GM21825 (cell line): ENCODE measurements at regions not wholly inside any gene's neighbourhood (a gene's known extent, or its start where the extent isn't known, plus 50 kb on each side); places are given as distances from the start of the nearest gene placed in this dataset.

Experiments used
- ATAC-seq: cut with Tn5 transposase; IDR thresholded peaks from one replicate; pipeline ENCODE4 v1.9.1; 2021; ENCODE audit warnings: mild to moderate bottlenecking, moderate library complexity; ENCODE audit not compliant: unreplicated experiment

DNA sequence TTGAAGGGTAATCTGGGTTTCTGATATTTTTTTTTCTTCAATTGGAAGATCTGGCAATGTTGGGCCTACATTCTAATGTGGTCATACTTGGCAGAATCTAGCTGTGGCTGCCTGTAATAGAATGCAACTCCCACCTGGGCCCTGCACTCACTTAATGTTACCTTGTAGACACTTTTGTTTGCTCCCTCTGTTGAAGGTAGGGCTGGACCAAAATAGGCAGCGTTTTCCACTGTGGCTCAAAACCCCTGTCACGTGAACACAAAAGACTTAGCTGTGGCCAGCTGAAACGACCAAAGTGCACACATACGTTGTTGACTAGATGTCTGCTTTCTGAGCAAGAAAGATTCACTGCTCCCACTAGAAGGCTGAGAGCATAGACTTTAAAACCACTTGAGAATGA lies 117.6 kb upstream of the HMHB1 start:
- no peak for ATAC-seq

DNA sequence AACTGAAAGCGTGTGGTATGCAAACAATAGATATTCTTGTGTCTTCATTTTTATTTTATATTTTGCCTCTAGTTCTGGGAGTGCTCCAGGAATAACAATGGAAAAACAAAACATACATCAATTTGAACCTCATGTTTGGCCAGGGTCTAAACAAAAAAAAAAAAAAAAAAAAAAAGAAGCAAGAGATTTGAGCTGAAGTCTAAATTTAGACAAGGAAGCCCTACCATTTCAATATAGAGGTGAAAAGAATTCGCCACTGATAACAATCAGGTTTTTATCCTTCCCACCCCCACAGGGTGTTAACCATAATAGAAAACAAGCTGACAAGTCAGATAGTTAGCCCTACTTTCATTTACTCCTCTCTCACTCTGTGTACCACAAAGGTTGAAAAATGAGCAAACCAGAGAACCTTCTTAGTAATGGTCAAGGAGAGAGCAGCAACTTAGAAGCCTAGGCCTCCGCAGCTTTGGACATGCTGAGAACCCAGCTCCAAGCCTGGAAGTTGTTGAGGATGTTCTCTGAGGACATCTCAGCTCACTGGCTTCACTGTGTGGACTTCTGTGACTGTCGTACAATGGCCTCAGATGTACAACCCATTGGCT lies 118.2 kb upstream of the HMHB1 start:
- no peak for ATAC-seq

DNA sequence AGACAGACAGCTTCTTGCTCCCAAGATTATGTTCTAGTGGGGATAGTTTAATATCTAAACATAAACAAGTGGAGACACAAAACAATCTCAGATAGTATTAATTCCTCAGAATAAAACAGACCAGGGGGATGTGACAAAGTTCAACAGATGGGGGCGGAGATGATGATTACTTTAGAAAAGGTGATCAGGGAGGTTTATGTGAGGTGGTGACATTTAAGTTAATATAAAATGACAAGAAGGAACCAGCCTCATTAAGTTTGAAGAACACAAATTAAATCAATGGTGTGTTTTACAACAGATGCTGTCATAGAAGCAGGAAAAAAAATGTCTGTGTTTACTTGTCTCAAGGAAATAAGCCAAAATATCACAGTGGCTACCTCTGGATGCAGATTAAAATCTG lies 119.6 kb upstream of the HMHB1 start:
- no peak for ATAC-seq

DNA sequence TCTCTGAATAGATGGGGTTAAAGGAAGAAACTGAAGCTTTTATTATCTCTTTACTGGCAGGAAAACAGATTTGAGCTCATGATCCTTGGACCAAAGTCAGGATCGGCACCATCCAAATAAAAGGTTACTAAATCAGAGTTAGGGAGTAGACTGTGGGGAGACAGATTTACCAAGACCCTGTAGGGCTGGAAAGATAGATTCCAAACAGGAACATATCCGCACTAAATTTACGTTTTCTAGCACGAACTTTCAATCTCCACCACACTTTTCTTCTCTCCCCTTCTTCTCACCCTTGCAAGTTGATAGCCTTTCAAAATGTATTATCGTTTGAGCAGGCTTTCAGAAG lies 120.0 kb upstream of the HMHB1 start:
- no peak for ATAC-seq

DNA sequence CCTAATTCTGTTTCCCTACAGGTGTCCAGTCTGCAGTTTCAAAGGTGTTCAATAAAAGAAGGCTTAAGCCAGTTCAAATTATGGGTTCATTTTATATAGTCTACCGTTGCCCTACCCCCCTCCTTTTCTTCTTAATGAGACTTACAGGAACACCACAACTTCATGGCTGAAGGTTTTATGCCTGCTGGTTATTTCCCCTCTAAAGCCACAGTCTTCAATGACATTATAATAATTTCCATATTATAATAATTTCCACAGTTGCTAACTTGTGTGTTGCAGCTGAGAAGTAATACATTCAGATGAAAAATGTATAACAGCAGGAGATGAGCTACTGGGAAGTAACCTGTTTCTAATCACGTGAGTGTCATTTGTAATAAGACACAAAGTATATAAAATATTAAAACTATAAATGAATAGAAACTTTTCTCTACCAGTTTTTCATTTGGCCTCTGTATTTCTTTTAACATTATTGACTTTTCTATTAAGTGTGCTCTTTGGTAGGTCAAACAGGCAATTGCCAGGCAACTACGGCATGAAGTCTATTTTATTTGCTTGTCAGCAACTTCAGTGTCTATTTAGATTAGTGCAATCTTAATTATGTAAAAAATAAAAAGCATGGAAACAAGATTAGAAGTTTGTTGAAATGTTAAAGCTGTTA lies 120.5 kb upstream of the HMHB1 start:
- ATAC-seq: no peak

DNA sequence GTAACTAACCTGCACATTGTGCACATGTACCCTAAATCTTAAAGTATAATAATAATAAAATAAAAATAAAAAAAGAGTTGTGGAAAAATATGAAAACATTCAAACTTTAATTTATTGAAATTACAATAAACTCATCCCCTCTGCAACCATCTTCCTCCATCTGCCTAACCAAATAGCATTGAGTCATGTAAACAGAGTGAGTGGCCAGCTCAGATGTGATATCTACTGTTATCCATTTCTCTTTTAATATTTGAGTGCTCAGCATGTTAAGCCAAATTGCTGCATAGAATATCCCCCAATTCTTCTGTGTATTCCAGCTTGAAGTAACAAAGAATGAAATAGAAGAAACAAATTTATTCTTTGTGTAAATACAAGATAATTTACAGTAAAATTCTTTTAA lies 124.4 kb upstream of the HMHB1 start:
- ATAC-seq: no peak

DNA sequence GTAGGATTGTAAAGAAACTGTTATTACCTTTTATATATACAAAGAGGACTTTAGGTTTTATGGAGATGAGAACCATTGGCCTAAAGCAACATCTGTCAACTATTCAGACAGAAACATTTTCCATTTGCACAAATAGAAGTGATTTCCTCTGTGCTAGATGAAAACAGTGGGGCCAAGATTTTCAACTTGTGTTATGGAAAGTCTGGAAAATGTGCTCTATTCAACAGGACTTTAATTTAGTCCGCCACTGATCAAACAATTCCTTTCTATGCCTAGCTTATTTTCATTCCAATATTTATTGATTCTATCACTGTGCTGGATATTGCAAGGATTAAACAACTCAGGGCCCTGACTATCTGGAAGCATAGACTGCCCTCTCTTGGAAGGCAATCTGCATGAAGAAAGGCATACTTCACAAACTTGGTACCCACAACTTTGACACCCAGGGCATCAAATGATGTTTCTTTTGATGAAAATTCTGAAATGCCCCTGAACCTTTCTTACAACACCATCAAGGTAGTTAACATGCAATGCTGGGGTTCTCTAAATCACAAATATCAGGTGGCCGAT lies 126.6 kb upstream of the HMHB1 start:
- ATAC-seq: no peak

DNA sequence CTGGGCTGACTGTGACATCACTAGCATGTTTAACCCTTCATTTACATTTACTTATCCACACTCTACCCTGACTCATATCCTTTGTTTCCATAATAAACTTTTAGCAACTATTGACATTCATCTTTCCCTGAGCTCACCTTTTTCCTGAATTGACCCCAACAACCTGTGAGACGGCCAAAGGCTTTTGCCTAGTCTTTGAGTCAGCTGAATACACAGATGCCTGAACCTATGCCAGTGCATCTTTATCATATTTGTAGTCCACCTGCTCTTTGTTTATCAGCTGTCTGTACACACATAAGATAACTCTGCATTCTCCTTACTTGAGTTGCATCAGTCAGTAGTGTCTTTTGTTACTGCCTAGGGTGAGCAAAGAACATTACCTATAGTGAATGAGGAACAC lies 128.5 kb upstream of the HMHB1 start:
- no peak for ATAC-seq

DNA sequence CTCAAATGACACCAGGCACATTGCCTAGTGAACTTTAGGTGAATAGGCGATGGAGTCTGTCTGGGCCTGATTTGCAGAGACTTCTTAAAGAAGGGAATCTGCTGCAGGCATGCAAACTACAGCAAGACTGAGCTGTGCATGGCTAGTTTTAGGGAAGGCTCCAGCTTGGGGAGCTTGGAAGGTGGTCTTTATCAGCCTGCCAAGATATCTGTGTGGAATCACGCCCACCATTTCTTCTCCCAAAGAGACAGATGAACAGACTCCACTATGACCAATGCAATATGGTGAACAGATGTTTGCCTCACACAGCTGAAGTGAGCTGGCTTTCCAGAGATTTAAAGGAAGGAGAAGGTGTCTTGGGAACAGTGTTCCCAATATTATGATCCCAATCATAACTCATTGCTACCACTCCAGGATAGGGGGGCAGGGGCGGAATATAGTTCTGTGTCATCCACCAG lies 129.0 kb upstream of the HMHB1 start:
- ATAC-seq: no peak

DNA sequence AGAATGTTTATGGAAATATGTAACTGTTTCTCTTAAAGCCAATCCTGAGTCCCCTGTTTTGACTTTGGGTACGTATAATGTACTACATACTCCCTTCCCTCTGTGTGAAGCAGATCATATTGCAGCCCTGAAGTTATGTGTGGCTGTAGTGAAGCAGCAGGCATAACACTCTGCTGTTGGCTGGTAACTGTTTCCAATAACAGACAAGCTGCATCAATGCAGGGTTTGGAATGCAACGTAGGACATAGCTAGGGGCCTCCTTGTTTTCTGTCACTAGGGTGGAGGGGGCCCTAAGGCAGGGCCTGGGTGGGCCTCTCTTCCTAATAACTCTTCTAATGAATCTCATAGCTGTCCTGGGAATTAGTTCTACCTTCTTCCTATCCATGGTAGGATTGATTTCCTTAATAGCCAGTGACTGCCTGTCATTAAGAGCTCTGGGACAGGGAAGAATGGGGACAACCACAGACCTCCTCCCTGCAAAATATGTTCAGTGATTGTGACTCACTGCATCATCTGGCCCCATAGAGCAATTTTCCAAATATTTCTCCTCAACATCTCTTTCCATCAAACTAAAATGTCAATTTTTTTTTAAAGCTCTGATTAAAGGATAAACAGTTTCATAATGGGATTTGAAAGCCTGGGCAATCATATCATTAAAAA lies 129.6 kb upstream of the HMHB1 start:
- ATAC-seq: no peak

DNA sequence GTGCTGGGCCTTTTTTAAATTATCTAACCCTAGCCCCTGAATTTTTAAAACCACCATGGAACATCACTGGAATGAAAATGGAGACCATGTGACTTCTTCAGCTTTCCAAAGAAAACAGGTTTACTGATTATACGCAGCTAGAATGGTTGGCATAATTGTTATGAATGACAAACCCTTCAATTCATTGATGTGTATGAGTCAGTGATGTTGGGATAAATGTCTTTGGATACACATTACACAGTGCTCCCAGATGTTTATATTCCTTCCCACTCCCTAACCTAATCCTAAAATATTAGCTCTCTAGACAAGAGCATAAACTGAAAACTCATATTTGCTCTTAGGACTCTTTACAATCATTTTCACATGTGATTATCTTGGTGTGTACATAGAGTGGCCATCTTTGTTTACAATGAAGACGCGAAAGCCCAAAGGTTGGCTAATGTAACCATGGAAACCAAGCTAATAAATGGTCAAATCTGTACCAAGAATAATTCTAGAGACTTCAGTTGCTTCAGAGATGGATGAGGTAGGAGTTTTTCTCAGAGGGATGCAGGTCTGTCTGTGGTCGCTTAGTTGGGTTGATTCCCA lies 131.2 kb upstream of the HMHB1 start:
- no peak for ATAC-seq

DNA sequence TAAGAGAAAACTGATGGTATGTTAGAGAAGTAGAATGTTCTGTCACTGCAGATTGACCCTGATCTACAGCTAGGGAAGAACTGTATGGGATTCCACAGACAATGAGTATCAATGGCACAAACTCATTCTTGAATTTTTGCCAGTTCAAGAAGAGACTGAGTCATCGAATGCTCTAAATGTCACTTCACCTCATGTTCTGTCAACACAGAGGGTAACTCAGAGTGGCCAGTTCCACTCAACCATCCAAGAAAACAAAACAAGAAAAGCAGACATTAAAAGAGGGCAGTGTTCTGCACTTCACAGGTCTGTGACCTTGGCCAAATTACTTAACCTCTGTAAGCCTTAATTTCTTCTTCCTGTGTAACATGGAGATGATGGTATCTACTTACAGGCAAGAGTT lies 132.2 kb upstream of the HMHB1 start:
- ATAC-seq: no peak

DNA sequence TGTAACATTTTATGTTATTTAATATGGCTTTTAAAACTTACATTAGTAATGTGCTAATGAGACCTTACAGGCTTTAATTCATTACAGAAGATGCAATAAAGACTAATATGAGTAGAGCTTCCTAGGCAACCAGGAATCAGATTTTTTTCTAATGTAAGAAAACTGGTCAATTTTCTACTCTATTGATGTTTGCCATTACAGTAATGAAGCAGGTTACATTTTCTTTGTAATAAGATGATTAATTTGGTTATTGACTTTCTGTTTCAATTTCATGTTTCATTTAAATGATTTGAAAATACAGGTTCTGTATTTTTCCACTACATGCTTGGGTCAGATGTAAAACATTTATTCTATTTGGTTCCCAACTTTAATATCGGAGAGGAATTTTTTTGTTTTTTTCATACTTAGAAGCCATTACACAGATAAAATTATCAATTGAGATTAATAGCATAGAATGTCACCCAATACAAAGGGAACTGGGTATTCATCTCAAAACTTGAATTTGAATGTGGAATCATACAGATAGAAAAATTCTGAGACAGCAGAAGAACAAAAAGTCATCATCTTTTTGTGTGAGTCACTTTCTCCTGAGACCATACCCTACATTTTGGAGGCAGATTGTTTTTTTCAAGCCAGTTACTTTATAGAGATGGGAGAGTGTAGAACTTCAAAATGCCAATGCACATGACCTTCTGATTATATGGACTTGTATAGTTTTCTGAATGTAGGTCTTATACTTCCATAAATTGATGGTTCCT lies 133.6 kb upstream of the HMHB1 start:
- no peak for ATAC-seq

DNA sequence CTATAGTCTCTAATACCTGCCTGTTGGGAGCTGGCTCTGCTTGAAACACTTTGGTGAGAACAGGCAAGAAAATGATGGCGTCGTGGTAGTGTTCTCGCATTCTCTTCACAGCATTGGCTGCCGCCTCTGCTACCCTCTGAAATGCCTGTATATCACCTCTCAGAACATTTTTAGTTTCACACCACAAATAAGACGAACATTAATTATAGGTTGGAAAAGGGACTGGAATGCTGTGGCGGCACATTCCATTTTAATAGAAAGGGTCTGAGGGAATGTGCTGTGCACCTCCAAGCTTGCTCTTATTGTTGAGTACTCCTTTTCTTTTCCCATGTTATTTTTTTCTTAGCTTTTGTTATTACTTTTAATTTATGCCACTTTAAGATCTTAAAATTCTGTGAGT lies 134.6 kb upstream of the HMHB1 start:
- no peak for ATAC-seq

DNA sequence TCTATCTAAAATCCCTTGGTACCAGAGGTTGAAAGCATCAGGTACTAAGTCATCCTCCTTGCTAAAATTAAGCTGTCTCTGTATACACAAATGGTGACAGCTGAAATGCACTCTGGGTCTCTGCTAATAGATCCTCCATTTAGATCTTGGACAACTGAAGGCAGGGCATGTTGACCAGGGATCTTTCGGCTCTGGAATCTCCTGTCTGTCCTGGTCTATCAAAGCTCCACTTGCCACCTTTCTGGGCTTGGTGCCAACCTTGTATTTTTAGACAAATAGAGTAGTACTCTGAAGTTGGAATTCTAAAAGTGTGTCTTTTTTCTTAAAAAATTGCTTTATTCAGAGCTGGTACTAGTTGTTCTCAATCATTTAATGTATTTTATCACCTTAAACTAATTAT lies 135.2 kb upstream of the HMHB1 start:
- no peak for ATAC-seq

DNA sequence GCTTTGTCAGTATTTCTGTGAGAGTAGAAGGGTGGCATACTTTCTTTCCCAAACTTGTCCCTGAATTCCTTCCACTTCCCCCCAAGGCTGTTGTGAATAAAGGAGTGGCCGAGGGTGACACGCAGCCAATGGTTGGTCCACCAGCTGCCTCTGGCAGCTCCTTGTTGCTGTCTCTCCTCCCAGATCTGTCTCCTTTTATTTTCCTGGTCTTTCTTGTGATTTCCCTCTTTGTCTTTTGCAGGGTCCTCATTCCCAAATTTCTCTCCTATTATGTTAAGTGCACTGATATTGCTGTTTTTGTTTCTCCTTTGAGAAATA lies 137.5 kb upstream of the HMHB1 start:
- ATAC-seq: no peak

DNA sequence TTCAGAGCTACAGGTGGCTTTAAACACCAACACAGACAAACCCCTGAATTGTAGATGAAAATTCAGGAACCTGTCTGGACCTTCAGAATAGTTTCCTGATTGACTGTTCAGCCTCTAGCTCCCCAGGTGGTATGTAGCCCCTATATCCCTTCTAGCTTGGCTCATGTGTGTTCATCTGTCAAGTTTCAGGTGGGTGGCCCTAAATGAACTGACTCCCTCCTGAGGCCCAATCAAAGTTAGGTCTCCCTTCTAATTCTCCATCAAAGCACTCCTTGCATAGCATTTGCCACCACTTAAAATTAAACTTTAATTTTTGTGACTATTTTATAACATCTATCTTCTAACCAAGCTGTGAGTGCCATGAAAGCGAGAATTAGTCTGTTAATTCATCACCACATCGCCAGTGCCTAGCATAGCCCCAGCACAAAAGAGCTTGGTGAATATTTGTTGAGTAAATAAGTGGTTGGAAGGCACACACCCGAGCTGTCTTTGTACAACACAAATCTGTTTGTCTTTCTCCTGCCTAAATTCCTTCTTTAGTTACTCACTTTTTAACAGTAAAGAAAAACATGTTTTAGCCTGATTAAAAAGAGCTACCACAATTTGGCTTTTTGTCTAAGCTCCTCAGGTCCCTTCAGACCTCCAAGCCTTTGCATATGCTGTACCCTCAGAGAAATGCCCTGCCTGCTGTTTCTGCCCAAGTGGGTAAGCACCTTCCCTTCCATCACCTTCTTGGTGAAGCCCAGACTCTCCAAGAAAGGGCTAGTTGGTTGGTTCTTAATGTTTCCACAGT lies 138.1 kb upstream of the HMHB1 start:
- ATAC-seq: no peak

DNA sequence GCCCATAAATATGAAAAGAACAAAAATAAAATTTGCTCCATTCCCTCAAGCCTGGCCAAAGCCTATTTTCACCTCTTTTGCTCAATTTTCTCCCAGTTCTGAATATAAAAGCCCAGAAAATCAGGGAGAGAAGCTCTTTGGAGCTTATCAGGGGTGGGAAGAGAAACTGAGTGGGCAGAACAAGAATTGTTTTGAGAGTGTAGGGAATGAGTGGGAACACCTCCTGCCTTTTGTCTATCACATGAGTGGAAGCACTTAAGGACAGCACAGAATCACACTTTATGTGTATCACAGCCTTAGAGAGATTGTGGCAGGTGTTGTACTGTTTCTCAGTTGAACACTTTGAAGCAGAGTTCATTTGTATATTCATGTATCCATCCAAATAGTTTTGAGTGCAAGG lies 139.2 kb upstream of the HMHB1 start:
- no peak for ATAC-seq

DNA sequence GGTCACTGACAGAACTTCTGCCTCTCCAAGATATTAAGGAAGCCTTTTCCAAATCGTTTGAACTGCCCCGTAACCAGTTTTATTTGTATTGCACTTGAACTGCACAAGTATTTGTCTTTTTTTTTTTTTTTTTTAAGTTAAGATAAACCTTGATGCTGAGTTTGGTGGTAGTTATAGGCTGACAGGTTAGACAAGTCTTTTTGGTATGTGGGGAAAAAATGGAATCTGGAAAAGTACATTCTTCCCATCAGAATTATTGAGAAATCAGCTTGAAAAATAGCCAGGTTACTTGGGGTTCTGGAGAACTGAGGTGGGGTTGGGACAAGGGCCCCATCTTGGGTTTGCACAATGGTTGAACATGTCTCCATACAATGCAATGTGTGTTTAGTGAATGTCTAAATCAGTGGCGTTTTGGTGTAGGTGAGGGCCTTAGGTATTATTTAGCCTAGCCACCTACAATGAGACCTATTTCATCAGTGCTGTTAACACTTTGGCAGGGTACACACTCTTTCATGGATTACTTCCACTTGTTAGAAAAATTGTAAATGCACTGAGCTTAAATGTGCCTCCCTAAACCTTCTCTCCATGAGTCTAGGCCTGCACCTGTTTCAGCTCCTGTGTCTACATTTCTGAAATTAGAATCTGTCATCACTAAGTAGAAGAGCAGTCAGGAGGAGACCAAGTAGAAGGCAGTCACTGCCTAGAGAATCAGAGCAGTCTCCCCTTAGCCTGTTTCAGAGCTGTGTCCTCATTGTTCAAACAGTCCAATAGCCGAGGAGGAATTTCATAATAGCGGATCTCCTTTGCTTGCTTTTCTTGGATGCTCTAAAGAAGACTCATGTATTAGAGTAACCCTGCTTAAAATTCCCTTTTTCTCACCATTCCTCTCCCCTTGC lies 140.0 kb upstream of the HMHB1 start:
- no peak for ATAC-seq

DNA sequence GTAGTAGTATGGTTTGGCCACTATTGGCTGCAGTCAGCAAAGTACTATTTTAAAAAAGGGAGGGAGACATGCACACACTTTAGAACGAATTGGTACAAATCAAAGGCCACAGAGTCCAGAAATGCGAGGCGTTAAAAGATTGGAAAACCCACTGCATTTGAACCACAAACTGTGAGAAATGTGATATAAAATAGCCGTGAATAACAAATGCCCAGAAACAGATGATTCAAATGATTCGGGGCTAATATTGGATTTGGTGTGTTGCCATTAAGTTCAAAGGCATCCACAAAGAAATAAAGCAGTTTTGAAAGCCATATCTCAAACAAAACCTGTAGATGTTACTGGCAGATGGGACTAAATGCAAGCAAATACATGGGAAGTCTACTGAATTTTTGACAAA lies 140.9 kb upstream of the HMHB1 start:
- no peak for ATAC-seq
